Breast epithelium (tissue), 4 donors: ENCODE measurements at regions not wholly inside any gene's neighbourhood (a gene's known extent, or its start where the extent isn't known, plus 50 kb on each side); places are given as distances from the start of the nearest gene placed in this dataset.

Experiments
- DNase-seq, 2 donors: peaks; one replicate each; pipeline ENCODE4 v3.0.0-alpha.2; 2019; ENCODE audit warnings: low spot score in 2 of 2
- H3K27ac ChIP-seq, 2 donors: fragments of 200-600 bp; sonication (generic) in 1 of 2; one replicate each; pipeline ENCODE4 v1.5.1; 2016 to 2019; ENCODE audit warnings: mild to moderate bottlenecking in 1 of 2
- H3K27me3 ChIP-seq, 2 donors: fragments of 200-600 bp; sonication (generic) in 1 of 2; one replicate each; pipeline versions ENCODE4 v1.5.1 to v1.6.0; 2017 to 2019; ENCODE audit warnings: control low read depth in 1 of 2, mild to moderate bottlenecking in 1 of 2
- H3K36me3 ChIP-seq: fragments of 200-600 bp; one replicate; pipeline ENCODE4 v1.5.1; 2019
- H3K4me1 ChIP-seq, 2 donors: fragments of 200-600 bp; sonication (generic); one replicate each; pipeline ENCODE4 v1.5.1; 2016 to 2019; ENCODE audit warnings: control low read depth in 1 of 2
- H3K4me3 ChIP-seq, 3 donors: fragments of 200-600 bp; sonication (generic); 1 replicate in 2 of 3; 2 replicates in 1 of 3; pipeline ENCODE4 v1.5.1; 2016 to 2019; ENCODE audit warnings: mild to moderate bottlenecking in 3 of 3, moderate library complexity in 2 of 3
- H3K9me3 ChIP-seq, 2 donors: fragments of 200-600 bp; sonication (generic) in 1 of 2; one replicate each; pipeline ENCODE4 v1.5.1; 2016 to 2019; ENCODE audit warnings: control low read depth in 1 of 2
- CTCF ChIP-seq, 3 donors: fragments of 450-650 bp; IDR thresholded peaks; one replicate each; pipeline ENCODE4 v1.5.1; 2016 to 2017; ENCODE audit warnings: antibody characterized with exemption in 3 of 3, mild to moderate bottlenecking in 3 of 3, moderate library complexity in 3 of 3
- POLR2A ChIP-seq: fragments of 450-650 bp; IDR thresholded peaks from one replicate; pipeline ENCODE4 v1.6.1; 2016; ENCODE audit warnings: antibody characterized with exemption, mild to moderate bottlenecking, moderate library complexity
- POLR2AphosphoS5 ChIP-seq, 3 donors: sonication (generic); formaldehyde crosslinking; IDR thresholded peaks; one replicate each; pipeline ENCODE4 v1.6.1; 2017; ENCODE audit warnings: antibody characterized with exemption in 3 of 3
- intact Hi-C: fragments of 100-400 bp; cut with DNase I; formaldehyde crosslinking; loops from one replicate; pipeline ENCODE4 v1.15.1; 2023; ENCODE audit warnings: low total_unique reads

- no peak for TF ChIP-seq POLR2A
- TF ChIP-seq POLR2AphosphoS5 (IDR thresholded peaks at IDR 0.05), result no peak
- no peak for TF ChIP-seq CTCF (IDR thresholded peaks at IDR 0.05)
- Histone ChIP-seq H3K36me3 (peaks cover 2% of the 10 kb centered on the region), H3K4me1 (no peaks in the 10 kb centered on the region), H3K27me3 (no peaks in the 10 kb centered on the region), H3K27ac (no peak overlapping the region), H3K9me3 (no peaks in the 10 kb centered on the region), H3K4me3 (no peak overlapping the region)
- intact Hi-C loops, result no loop called here
- no peak for DNase-seq
These were observed 552.1 kb downstream of the SPOCK3 start for GRCh38 chr4:166682200-166682599.
